AG10803 (cell line): ENCODE measurements at regions not wholly inside any gene's neighbourhood (a gene's known extent, or its start where the extent isn't known, plus 50 kb on each side); places are given as distances from the start of the nearest gene placed in this dataset.

Experiments used
- DNase-seq: peaks from one replicate; pipeline ENCODE4 v3.0.0; 2010; ENCODE audit warnings: low read depth
- H3K4me3 ChIP-seq: 2 replicates; pipeline ENCODE4 v1.5.1; 2011; ENCODE audit warnings: mild to moderate bottlenecking, low read length, control low read depth
- CTCF ChIP-seq: conservative IDR thresholded peaks from 2 replicates; pipeline ENCODE4 v1.5.1; 2011; ENCODE audit warnings: mild to moderate bottlenecking, low read length, control low read depth, inconsistent platforms

- no peak for TF ChIP-seq CTCF
- no peak overlapping the region for H3K4me3 ChIP-seq
- DNase-seq: no peak
Measured at GRCh38 chr16:86791287-86792035, 213.1 kb downstream of the FOXL1 start.

DNA sequence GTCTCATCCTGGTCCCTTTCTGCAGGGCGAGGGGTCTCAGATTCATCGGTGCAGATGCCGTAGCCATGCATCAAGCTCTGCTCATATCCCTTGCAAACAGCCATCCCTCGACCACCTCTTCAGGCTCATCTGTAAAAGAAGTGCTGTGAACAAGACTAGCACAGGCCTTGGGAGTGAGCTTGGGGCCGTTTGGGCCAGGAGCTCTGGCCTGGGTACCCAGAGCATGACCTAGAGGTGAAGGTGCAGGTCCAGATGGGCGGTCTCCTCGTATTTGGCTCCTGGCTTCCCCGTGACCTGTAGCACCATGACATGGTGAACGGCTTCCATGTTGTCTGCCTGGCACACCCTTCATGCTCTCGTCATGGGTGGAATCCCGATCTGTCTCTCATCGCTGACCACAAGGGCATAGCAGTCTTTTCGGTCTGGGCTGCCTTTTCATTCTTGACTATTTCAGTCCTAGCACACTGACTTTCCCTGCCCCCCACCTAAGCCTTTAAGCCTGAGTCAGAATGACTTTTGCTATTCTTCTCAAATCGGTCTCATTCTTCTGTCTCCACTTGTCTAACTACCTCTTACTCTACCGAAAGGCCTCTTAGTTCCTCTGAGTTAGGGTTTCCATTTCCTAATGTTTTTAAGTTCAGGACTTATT lies 216.0 kb downstream of the FOXL1 start:
- no peak overlapping the region for H3K4me3 ChIP-seq
- TF ChIP-seq CTCF: no peak
- no peak for DNase-seq

- TF ChIP-seq CTCF: no peak
- H3K4me3 ChIP-seq: no peak overlapping the region
- no peak for DNase-seq
Measured at GRCh38 chr16:86797700-86798099, 219.4 kb downstream of the FOXL1 start.

DNA sequence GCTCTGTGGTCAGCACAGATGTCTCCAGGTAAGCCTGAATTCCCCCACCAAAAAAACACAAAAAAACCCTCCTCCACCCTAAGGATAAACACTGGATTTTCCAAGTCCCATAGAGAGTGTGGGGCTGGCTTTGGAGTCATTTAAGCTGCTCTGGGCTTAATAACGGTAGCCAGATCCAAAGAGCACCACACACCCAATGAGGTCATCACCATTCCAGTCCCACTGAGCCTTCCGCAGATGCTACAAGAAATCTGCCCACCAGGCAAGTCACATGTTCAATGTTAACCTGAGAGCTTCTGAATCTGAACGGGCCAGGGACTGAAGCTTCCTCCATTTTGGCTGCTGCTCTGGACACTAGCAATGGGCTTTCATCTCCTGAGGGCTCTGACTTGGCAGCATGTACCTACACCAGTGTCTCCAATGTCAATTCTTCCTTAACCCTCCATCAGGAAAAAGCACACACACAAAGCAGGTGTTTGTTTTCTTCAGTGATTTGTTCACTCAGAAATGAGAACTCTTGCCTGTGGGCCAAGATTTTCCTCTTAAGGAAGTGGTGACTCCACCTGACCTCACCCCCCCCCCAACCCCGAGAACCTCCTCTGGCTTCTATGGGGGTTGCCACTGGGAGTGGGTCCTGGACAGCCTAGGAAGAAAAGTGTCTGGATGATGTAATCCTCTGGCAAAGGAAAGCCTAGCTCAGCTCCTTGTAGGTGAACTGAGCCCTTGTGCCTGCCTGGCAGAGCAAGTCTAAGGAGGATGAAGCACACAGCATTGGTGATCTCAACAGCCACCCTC lies 220.1 kb downstream of the FOXL1 start:
- H3K4me3 ChIP-seq: no peak overlapping the region
- TF ChIP-seq CTCF: no peak
- DNase-seq: no peak

DNA sequence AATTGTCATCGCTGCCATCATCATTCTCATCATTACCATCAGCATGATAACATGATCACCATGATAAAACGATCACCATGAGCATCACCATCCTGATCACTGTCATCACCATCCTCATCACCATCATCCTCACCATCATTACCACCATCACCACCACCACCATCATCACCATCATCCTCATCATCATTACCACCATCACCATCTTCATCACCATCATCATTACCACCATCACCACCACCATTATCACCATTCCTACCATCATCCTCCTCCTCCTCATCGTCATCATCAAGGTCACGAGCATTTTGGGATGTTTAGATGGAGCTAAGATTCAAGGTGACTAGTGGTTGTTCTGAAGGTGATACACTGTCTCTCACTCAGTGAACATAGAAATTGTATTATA lies 221.0 kb downstream of the FOXL1 start:
- no peak for DNase-seq
- no peak for TF ChIP-seq CTCF
- H3K4me3 ChIP-seq: no peak overlapping the region

GRCh38 chr16:86800894-86801293 lies 222.5 kb downstream of the FOXL1 start:
- TF ChIP-seq CTCF: no peak
- DNase-seq: no peak
- no peak overlapping the region for H3K4me3 ChIP-seq
